Ishikawa (cell line): ENCODE measurements at regions not wholly inside any gene's neighbourhood (a gene's known extent, or its start where the extent isn't known, plus 50 kb on each side); places are given as distances from the start of the nearest gene placed in this dataset.

Experiments used
- CEBPB ChIP-seq: IDR thresholded peaks from 2 replicates; pipeline ENCODE4 v1.6.1; 2012
- CREB1 ChIP-seq: IDR thresholded peaks from 2 replicates; pipeline ENCODE4 v1.6.1; 2012; ENCODE audit warnings: low read depth
- EGR1 ChIP-seq: IDR thresholded peaks from 2 replicates; pipeline ENCODE4 v1.6.1; 2012
- EP300 ChIP-seq: IDR thresholded peaks from 2 replicates; pipeline ENCODE4 v1.6.1; 2012; ENCODE audit warnings: borderline replicate concordance
- NFIC ChIP-seq: IDR thresholded peaks from 2 replicates; pipeline ENCODE4 v1.6.1; 2012
- RAD21 ChIP-seq: IDR thresholded peaks from 2 replicates; pipeline ENCODE4 v1.6.1; 2012; ENCODE audit warnings: low read depth
- REST ChIP-seq: IDR thresholded peaks from 2 replicates; pipeline ENCODE4 v1.6.1; 2012; ENCODE audit warnings: low read depth, mild to moderate bottlenecking
- TAF1 ChIP-seq: IDR thresholded peaks from 2 replicates; pipeline ENCODE4 v1.6.1; 2012; ENCODE audit warnings: low read depth, mild to moderate bottlenecking
- TCF12 ChIP-seq: IDR thresholded peaks from 2 replicates; pipeline ENCODE4 v1.6.1; 2012; ENCODE audit warnings: low read depth
- YY1 ChIP-seq: IDR thresholded peaks from 2 replicates; pipeline ENCODE4 v1.6.1; 2012; ENCODE audit warnings: low read depth
- ZBTB7A ChIP-seq: IDR thresholded peaks from 2 replicates; pipeline ENCODE4 v1.6.1; 2012; ENCODE audit warnings: low read depth
- TF ChIP-seq, protein P1 (sequence below): IDR thresholded peaks from 2 replicates; pipeline ENCODE4 v1.6.1; 2012

DNA sequence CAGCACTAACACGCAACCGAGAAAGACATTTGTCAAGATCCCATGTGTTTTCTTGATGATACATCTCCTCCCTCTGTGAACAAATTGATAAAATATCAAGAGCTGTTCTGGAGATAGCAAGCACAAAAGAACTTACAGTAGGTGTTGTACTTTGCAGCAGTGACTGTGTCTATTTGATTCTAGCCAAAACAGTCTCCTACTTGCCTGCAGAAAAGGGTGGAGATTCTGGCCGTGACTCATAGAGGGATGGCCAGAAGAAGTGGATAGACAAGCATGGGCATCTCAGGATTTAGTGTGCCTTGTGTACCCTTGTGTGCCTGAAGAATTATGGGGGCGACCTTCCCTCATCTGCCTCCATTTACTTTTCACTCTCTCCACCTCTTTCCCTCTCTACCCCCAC, 458.4 kb upstream of the LRRC7 start:
- TF ChIP-seq, protein P1, sequence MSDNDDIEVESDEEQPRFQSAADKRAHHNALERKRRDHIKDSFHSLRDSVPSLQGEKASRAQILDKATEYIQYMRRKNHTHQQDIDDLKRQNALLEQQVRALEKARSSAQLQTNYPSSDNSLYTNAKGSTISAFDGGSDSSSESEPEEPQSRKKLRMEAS: no peak
- TF ChIP-seq REST (no peak), NFIC (no peak), EGR1 (no peak), CEBPB (no peak), CREB1 (no peak), RAD21 (no peak), YY1 (no peak), ZBTB7A (no peak), TCF12 (no peak), EP300 (no peak), TAF1 (no peak)
